Fibroblast of mammary gland (primary cell): ENCODE measurements at regions not wholly inside any gene's neighbourhood (a gene's known extent, or its start where the extent isn't known, plus 50 kb on each side); places are given as distances from the start of the nearest gene placed in this dataset.

Source experiments
- DNase-seq: peaks from one replicate; pipeline ENCODE4 v3.0.0-alpha.2; 2010; ENCODE audit warnings: low read depth
- H3K4me3 ChIP-seq: 2 replicates; pipeline ENCODE4 v1.5.1; 2011; ENCODE audit warnings: low read depth, mild to moderate bottlenecking, low read length, moderate library complexity; ENCODE audit not compliant: control insufficient read depth
- TF ChIP-seq, protein P1 (sequence below): conservative IDR thresholded peaks from 2 replicates; pipeline ENCODE4 v1.5.1; 2011; ENCODE audit warnings: low read depth, low read length, inconsistent platforms; ENCODE audit not compliant: control insufficient read depth, insufficient read depth

DNA sequence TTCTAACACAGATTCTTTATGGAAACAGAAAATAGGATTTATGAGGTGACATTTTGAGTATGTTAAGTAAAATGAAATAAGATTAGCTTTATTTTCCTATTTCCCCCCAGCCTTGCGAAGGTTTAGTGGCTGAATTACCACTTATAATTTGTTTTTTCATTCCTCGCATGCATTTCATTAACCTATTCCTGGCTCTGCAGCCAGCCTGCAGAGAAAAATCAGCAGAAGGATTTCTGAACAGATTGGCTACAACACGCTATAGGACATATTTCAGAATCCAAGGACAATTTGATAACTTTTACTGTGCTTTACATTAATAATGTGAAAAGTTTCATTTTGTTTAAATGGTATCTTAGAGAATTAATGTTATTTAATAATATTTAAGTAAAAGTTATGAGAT, 162.4 kb upstream of the MMS22L start:
- DNase-seq: no peak
- no peak overlapping the region for H3K4me3 ChIP-seq
- TF ChIP-seq, protein P1, sequence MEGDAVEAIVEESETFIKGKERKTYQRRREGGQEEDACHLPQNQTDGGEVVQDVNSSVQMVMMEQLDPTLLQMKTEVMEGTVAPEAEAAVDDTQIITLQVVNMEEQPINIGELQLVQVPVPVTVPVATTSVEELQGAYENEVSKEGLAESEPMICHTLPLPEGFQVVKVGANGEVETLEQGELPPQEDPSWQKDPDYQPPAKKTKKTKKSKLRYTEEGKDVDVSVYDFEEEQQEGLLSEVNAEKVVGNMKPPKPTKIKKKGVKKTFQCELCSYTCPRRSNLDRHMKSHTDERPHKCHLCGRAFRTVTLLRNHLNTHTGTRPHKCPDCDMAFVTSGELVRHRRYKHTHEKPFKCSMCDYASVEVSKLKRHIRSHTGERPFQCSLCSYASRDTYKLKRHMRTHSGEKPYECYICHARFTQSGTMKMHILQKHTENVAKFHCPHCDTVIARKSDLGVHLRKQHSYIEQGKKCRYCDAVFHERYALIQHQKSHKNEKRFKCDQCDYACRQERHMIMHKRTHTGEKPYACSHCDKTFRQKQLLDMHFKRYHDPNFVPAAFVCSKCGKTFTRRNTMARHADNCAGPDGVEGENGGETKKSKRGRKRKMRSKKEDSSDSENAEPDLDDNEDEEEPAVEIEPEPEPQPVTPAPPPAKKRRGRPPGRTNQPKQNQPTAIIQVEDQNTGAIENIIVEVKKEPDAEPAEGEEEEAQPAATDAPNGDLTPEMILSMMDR: no peak

DNA sequence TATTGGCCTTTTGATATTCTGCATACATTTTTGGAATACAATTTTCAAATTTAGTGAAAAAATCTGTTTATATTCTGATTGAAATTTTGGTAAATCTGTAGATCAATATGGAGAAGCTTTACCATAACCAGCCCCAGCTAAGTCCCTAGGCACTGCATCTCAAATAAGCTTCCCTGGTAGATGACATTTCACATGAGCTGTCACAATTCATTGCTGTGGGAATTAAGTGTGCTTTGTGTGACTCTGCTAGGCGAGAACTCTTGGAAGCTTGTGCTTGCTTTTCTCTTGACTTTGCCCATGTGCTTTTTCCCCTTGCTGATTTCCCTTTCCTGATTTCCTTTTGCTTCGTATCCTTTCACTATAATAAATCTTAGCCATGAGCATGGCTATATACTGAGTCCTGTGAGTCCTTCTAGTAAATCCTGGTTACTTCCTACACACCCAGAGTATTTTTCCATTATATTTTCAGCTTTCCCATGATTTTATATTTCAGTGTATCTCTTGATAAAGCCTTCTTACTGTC, 166.5 kb upstream of the MMS22L start:
- peak; percentile 3 for DNase-seq
- TF ChIP-seq, protein P1: no peak
- H3K4me3 ChIP-seq: no peak overlapping the region

DNA sequence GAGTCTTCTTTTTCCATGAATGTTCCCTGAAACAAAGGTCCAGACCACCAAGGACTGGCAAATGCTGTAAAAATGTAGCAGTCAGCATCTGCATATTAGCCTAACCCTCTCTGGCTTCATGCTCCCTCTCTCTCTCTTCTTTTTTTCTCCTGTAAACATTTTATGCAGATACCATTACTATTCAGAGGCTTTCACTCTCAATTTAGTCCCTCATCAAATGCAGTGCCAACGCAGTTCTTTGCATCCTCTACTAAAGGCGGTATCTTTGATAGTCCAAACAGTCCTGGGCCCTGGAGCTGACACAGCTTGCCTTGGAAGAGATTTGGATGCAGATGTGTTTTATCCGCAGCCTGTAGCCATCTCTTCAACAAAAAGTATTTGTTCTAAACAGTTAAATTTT, 167.1 kb upstream of the MMS22L start:
- TF ChIP-seq, protein P1: no peak

DNA sequence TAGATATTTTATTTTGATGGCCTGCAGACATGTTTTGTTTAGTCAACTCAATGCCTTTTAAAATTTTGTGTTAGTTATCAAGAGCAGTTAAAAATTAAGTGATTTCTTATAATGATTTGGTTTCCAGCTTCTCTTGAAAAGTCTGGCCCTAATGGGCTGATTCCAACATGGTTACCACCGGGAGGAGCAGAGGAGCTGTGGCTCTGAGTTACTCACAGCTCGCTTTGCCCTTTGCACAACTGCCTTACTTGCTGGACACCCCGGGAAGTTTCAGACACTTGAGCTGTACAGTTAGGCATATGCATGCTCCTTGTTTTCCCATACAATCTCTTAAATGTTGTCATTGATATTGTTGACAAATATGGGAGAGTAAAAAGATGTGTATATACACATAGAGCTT, 173.1 kb upstream of the MMS22L start:
- TF ChIP-seq, protein P1: no peak
- no peak overlapping the region for H3K4me3 ChIP-seq

More for the DNA sequence above, 167.1 kb upstream of the MMS22L start:
- H3K4me3 ChIP-seq: no peak overlapping the region
- no peak for DNase-seq

DNA sequence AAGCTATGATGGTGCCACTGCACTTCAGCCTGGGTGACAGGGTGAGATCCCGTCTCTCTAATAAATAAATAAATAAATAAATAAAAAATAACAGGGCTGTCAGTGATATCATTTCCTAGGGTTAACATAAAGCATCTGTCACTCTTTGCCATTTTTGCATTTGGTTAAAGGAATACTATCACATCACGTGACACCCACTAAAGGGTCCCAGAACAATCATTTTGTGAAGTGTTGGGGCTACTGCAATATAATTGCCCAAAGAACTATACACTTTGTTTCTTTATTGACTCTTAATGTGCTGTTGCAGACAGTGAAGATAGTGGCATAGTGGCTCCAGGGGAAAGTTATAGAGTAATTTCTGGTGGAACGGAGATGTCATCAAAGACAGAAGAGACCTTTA, 176.5 kb upstream of the MMS22L start:
- TF ChIP-seq, protein P1: no peak
- no peak overlapping the region for H3K4me3 ChIP-seq
- no peak for DNase-seq

More for the DNA sequence above, 173.1 kb upstream of the MMS22L start:
- DNase-seq: no peak

DNA sequence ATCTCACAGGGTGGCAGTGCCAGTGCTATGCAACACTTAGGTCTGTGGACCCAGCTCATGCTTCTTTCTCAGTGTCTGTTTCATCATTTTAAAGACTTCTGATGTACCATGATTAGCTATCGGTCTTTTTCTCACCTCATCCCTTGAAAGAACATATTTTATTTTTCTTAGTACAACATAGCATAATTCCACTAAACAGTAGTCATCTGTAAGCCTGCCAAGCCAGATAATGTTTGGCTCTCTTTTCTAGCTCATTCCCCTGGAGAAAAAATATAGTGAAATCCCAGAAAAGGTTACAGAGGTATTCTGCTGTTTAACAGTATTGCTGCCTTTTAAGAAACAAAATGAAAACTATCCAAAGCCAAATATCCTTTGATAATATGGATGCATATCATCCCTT, 177.0 kb upstream of the MMS22L start:
- TF ChIP-seq, protein P1: no peak
- no peak for DNase-seq

More for the DNA sequence above, 177.0 kb upstream of the MMS22L start:
- no peak overlapping the region for H3K4me3 ChIP-seq
